ENCODE measurements at regions not wholly inside any gene's neighbourhood (a gene's known extent, or its start where the extent isn't known, plus 50 kb on each side); places are given as distances from the start of the nearest gene placed in this dataset.

GRCh38 chr13:103354171-103354570 is 288.0 kb upstream of the SLC10A2 start:
- DNase-seq (ENCODE audit: low read depth in 2 of 3, low spot score in 1 of 3), result no peak

GRCh38 chr13:103351035-103351828 is 285.0 kb upstream of the SLC10A2 start:
- DNase-seq (ENCODE audit: low read depth in 2 of 3, low spot score in 1 of 3), result no peak

GRCh38 chr13:103350147-103350546 is 283.9 kb upstream of the SLC10A2 start:
- DNase-seq (ENCODE audit: low read depth in 2 of 3, low spot score in 1 of 3), result no peak

- DNase-seq (ENCODE audit: low read depth in 2 of 3, low spot score in 1 of 3), result no peak
Measured at GRCh38 chr13:103349211-103349980, 283.2 kb upstream of the SLC10A2 start.

GRCh38 chr13:103335241-103335640 is 269.0 kb upstream of the SLC10A2 start:
- DNase-seq (ENCODE audit: low read depth in 2 of 3, low spot score in 1 of 3), result no peak

- DNase-seq (ENCODE audit: low read depth in 2 of 3, low spot score in 1 of 3), result no peak
Measured at GRCh38 chr13:103331924-103332323, 265.7 kb upstream of the SLC10A2 start.

GRCh38 chr13:103328899-103329298 is 262.7 kb upstream of the SLC10A2 start:
- no peak for DNase-seq (ENCODE audit: low read depth in 2 of 3, low spot score in 1 of 3)

GRCh38 chr13:103326326-103326725 is 260.1 kb upstream of the SLC10A2 start:
- no peak for DNase-seq (ENCODE audit: low read depth in 2 of 3, low spot score in 1 of 3)

GRCh38 chr13:103325672-103326071 is 259.5 kb upstream of the SLC10A2 start:
- DNase-seq (ENCODE audit: low read depth in 2 of 3, low spot score in 1 of 3), result no peak

GRCh38 chr13:103324641-103325040 is 258.4 kb upstream of the SLC10A2 start:
- no peak for DNase-seq (ENCODE audit: low read depth in 2 of 3, low spot score in 1 of 3)

GRCh38 chr13:103315711-103316110 is 249.5 kb upstream of the SLC10A2 start:
- DNase-seq (ENCODE audit: low read depth in 2 of 3, low spot score in 1 of 3), result no peak

- no peak for DNase-seq (ENCODE audit: low read depth in 2 of 3, low spot score in 1 of 3)
Measured at GRCh38 chr13:103312467-103312866, 246.2 kb upstream of the SLC10A2 start.

GRCh38 chr13:103308667-103309066 is 242.4 kb upstream of the SLC10A2 start:
- no peak for DNase-seq (ENCODE audit: low read depth in 2 of 3, low spot score in 1 of 3)

- no peak for DNase-seq (ENCODE audit: low read depth in 2 of 3, low spot score in 1 of 3)
Measured at GRCh38 chr13:103306163-103306562, 239.9 kb upstream of the SLC10A2 start.

- DNase-seq (ENCODE audit: low read depth in 2 of 3, low spot score in 1 of 3), result no peak
Measured at GRCh38 chr13:103303078-103303651, 236.9 kb upstream of the SLC10A2 start.

GRCh38 chr13:103302676-103303075 is 236.5 kb upstream of the SLC10A2 start:
- no peak for DNase-seq (ENCODE audit: low read depth in 2 of 3, low spot score in 1 of 3)

GRCh38 chr13:103299079-103299478 is 232.9 kb upstream of the SLC10A2 start:
- DNase-seq (ENCODE audit: low read depth in 2 of 3, low spot score in 1 of 3), result no peak

- no peak for DNase-seq (ENCODE audit: low read depth in 2 of 3, low spot score in 1 of 3)
Measured at GRCh38 chr13:103297083-103297482, 230.9 kb upstream of the SLC10A2 start.

- no peak for DNase-seq (ENCODE audit: low read depth in 2 of 3, low spot score in 1 of 3)
Measured at GRCh38 chr13:103291798-103292572, 225.8 kb upstream of the SLC10A2 start.

- DNase-seq (ENCODE audit: low read depth in 2 of 3, low spot score in 1 of 3), result no peak
Measured at GRCh38 chr13:103291226-103291625, 225.0 kb upstream of the SLC10A2 start.

GRCh38 chr13:103289681-103290080 is 223.5 kb upstream of the SLC10A2 start:
- no peak for DNase-seq (ENCODE audit: low read depth in 2 of 3, low spot score in 1 of 3)
